Neural cell (in vitro differentiated cells): ENCODE measurements at regions not wholly inside any gene's neighbourhood (a gene's known extent, or its start where the extent isn't known, plus 50 kb on each side); places are given as distances from the start of the nearest gene placed in this dataset.

Experiments used
- CTCF ChIP-seq: fragments of 450-650 bp; IDR thresholded peaks from 2 replicates; pipeline ENCODE4 v1.5.1; 2014; ENCODE audit warnings: antibody characterized with exemption, mild to moderate bottlenecking, moderate library complexity; ENCODE audit not compliant: poor library complexity, severe bottlenecking
- EP300 ChIP-seq: fragments of 450-650 bp; conservative IDR thresholded peaks from 2 replicates; pipeline ENCODE4 v1.6.1; 2014; ENCODE audit warnings: antibody characterized with exemption, mild to moderate bottlenecking, moderate library complexity; ENCODE audit not compliant: poor library complexity, severe bottlenecking
- EZH2 ChIP-seq: fragments of 200-600, 300-800 bp; shearing (Covaris generic), sonication (generic); IDR thresholded peaks from 2 replicates; pipeline ENCODE4 v1.6.1; 2014; ENCODE audit warnings: antibody characterized with exemption, low read length, borderline replicate concordance, mild to moderate bottlenecking; ENCODE audit not compliant: insufficient read depth, poor library complexity, severe bottlenecking
- POLR2AphosphoS5 ChIP-seq: IDR thresholded peaks from 2 replicates; pipeline ENCODE4 v1.6.1; 2012
- RAD21 ChIP-seq: fragments of 450-650 bp; conservative IDR thresholded peaks from 2 replicates; pipeline ENCODE4 v1.6.1; 2014; ENCODE audit warnings: antibody characterized with exemption, mild to moderate bottlenecking, moderate library complexity
- REST ChIP-seq: IDR thresholded peaks from 2 replicates; pipeline ENCODE4 v1.6.1; 2012; ENCODE audit warnings: borderline replicate concordance
- TAF1 ChIP-seq: IDR thresholded peaks from 2 replicates; pipeline ENCODE4 v1.6.1; 2012; ENCODE audit warnings: low read depth

GRCh38 chr10:63806330-63806729 is 285.1 kb downstream of the REEP3 start:
- no peak for TF ChIP-seq RAD21
- no peak for TF ChIP-seq EZH2
- TF ChIP-seq CTCF = no peak
- TF ChIP-seq REST = no peak
- no peak for TF ChIP-seq POLR2AphosphoS5
- TF ChIP-seq EP300 = no peak
- no peak for TF ChIP-seq TAF1
